IPS-18c (cell line): ENCODE measurements at regions not wholly inside any gene's neighbourhood (a gene's known extent, or its start where the extent isn't known, plus 50 kb on each side); places are given as distances from the start of the nearest gene placed in this dataset.

Experiments used
- H3K4me3 ChIP-seq: 2 replicates; pipeline ENCODE4 v1.7.0; 2013; ENCODE audit warnings: low read depth, mild to moderate bottlenecking, low read length, moderate library complexity; ENCODE audit not compliant: insufficient read depth
- H3K9me3 ChIP-seq: one replicate; pipeline ENCODE4 v1.6.1; 2013; ENCODE audit warnings: mild to moderate bottlenecking, low read length, moderate library complexity; ENCODE audit not compliant: control insufficient read depth, insufficient read depth

DNA sequence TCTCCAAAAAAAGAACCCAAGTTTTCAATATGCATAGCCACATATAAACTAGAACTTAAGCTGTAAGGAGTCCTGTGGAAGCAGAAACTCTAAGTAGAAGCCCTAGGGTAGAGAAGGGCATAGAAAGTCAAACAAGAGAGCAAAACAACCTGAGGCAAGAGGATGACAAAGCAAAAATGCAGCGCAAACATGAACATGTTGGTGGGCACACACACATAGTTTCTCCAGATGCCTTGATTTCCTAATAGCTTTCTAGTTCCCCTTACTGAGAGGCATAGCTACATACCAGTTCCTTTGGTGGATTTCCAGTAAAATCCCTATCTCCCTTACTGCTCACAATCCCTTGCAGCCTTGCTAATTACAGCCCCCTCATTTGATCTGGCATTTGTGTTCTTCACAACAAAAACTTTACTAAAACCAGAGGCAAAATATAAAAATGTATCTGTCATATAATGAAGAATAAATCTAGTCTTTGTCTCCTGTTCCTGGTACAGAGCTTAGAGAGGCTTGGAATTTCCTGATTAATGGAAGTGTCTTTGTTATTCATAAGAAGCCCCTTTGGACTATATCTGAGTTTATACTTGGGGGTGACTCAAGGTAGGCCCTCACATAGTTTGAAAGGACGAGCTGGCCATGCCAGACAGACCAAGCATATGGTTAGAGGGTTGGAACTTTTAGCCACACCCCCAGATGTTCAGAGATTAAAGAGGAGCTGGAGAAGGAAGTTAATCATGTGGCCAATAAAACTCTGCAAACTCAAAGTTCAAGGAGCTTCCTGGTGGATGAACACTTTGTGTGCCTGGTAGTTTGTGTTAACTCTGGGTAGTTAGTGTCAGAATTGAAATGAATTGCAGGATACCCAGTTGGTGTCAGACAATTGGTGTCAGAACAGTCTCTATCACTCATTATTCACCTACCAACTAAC lies 52.7 kb upstream of the ZCCHC13 start:
- Histone ChIP-seq H3K9me3 (no peaks in the 10 kb centered on the region), H3K4me3 (no peak overlapping the region)

DNA sequence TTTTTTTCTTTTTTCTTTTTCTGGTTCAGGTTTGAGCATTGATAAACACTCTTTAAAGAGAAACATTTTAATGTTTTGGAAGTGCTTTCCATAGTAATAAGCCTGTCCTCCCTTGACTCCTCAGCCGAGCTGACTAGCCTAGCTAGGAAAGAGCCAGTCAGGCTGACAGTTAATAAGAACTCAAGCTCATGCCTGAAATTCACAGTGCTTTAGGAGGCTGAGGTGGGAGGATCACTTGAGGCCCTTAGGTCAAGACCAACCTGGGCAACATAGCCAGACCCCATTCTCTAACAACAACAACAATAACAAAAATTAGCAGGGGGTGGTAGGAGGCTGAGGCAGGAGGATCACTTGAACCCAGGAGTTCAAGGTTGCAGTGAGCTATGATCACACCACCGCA lies 53.4 kb upstream of the ZCCHC13 start:
- no peaks in the 10 kb centered on the region for H3K9me3 ChIP-seq
- no peak overlapping the region for H3K4me3 ChIP-seq

DNA sequence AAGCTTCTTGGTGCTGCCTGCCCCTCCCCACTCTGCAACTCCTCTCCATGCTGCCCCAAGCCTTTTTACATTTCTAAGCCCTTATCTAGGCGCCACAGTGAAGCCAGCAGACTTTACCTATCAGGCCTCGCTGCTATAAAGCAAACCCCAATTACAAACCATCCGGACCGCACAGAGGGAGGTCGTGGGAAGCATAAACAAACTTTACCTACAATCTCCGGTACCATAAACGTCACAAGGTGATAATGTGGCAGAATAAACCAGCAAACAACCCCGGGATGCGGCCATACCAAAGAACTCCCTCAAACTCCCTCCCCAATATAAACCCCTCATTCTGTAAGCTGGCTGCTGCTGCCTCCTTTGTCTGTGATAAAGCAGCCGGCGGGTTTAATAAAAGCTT lies 54.0 kb upstream of the ZCCHC13 start:
- no peaks in the 10 kb centered on the region for H3K9me3 ChIP-seq

DNA sequence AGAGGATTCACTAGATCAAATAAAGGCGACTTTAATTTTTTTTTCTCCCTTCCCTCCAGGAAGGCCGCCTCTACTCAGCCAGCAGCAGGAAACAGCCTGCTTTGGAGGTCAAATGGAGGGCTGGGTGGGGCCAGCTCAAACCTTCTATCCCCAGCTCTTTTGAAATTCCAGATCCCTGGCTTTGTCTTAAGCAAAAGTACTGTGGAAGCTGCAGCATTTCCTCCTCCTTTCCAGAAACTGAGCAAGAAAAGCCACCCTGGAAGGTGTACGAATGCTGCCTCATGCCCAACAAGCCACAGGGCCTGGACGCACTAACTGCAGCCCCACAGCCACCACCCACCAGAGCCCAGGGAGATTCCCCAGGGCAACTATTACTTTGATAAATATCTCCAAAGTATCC lies 55.1 kb upstream of the ZCCHC13 start:
- Histone ChIP-seq H3K4me3 (no peak overlapping the region), H3K9me3 (no peaks in the 10 kb centered on the region)

More for the DNA sequence above, 54.0 kb upstream of the ZCCHC13 start:
- no peak overlapping the region for H3K4me3 ChIP-seq

GRCh38 chrX:74246524-74246923 lies 57.5 kb upstream of the ZCCHC13 start:
- Histone ChIP-seq H3K9me3 (no peaks in the 10 kb centered on the region), H3K4me3 (no peak overlapping the region)

GRCh38 chrX:74242484-74243138 lies 61.4 kb upstream of the ZCCHC13 start:
- peaks cover 2% of the 10 kb centered on the region for H3K9me3 ChIP-seq
- H3K4me3 ChIP-seq = no peak overlapping the region

- H3K4me3 ChIP-seq = no peak overlapping the region
- H3K9me3 ChIP-seq = peaks cover 2% of the 10 kb centered on the region
Measured at GRCh38 chrX:74242050-74242449, 61.9 kb upstream of the ZCCHC13 start.

GRCh38 chrX:74238771-74239170 lies 65.2 kb upstream of the ZCCHC13 start:
- peaks cover 2% of the 10 kb centered on the region for H3K9me3 ChIP-seq
- no peak overlapping the region for H3K4me3 ChIP-seq

GRCh38 chrX:74234818-74235217 lies 69.2 kb upstream of the ZCCHC13 start:
- Histone ChIP-seq H3K4me3 (no peak overlapping the region), H3K9me3 (no peaks in the 10 kb centered on the region)

DNA sequence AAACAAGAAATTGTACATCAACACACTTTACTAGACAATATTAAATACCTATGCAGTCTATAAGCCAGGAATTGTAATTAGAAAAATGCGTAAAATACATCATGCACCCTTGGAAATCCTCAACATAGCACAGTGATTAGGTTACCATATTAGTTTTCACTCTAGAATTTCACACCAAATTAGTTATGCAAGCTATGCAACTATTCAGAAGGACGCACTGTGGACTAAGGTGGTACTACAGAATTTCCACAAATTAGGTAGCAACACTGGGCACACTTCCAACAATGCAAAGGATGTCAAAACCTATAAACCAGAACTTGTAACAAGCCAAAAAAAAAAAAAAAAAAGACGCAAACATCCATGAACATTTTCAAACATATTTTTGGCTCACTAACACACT lies 71.1 kb upstream of the ZCCHC13 start:
- Histone ChIP-seq H3K9me3 (no peaks in the 10 kb centered on the region), H3K4me3 (no peak overlapping the region)

DNA sequence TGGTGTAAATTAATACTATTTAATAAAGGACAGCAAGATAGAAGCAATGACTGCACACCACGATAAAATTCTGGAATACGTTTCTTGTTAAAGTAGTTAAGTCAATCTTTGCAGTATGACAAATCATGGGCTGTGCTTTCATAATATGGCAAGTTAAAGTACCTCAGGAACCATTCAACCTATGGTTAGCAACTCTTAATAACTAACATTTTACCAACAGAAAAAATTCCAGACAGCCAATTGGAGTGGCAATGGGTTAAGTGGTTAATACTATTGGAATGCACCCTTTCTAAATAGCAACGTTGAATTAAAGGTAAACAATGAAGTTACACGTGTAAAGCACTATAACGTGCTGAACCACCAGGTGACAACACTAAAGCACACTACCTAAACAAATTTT lies 72.4 kb upstream of the ZCCHC13 start:
- H3K4me3 ChIP-seq = no peak overlapping the region
- H3K9me3 ChIP-seq = no peaks in the 10 kb centered on the region

DNA sequence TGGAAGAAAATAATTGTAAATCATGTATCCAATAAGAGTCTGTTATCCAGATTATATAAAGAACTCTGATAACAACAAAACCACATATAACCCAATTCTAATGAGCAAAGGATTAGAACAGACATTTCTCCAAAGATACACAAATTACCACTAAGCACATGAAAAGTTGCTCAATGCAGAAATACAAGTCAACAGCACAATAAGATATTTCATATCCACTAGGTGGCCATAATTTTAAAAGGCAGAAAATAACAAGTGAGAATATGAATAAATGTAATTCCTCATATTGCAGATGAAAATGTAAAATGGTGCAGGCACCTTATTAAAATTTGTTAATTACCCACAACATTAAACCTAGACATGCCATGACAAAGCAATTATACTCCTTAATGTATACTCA lies 73.9 kb upstream of the ZCCHC13 start:
- H3K9me3 ChIP-seq = no peaks in the 10 kb centered on the region
- no peak overlapping the region for H3K4me3 ChIP-seq

GRCh38 chrX:74225111-74225510 lies 78.9 kb upstream of the ZCCHC13 start:
- H3K4me3 ChIP-seq = no peak overlapping the region
- H3K9me3 ChIP-seq = no peaks in the 10 kb centered on the region

- no peak overlapping the region for H3K4me3 ChIP-seq
- H3K9me3 ChIP-seq = peaks cover 2% of the 10 kb centered on the region
Measured at GRCh38 chrX:74220277-74220676, 83.7 kb upstream of the ZCCHC13 start.

DNA sequence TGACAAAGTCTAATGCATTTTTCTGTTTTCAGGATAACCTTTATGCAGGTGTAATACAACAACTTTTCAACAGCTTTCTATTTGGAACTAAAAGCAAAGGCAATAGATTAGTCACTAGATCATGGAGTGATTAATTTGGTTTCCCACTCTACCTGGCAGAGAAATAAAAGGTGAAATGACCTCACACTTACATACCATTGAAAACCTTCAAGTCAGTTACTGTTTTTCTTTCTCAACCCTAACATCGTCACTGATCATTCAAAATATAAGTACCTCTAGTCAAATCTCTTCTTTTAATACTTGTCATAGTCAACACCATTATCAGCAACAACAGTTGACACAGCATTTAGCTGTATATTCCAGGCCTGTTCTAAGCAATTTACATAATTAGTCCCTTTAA lies 85.1 kb upstream of the ZCCHC13 start:
- H3K4me3 ChIP-seq = no peak overlapping the region

GRCh38 chrX:74216421-74216820 lies 87.6 kb upstream of the ZCCHC13 start:
- Histone ChIP-seq H3K4me3 (no peak overlapping the region), H3K9me3 (peaks cover 4% of the 10 kb centered on the region)

More for the DNA sequence above, 85.1 kb upstream of the ZCCHC13 start:
- peaks cover 2% of the 10 kb centered on the region for H3K9me3 ChIP-seq

DNA sequence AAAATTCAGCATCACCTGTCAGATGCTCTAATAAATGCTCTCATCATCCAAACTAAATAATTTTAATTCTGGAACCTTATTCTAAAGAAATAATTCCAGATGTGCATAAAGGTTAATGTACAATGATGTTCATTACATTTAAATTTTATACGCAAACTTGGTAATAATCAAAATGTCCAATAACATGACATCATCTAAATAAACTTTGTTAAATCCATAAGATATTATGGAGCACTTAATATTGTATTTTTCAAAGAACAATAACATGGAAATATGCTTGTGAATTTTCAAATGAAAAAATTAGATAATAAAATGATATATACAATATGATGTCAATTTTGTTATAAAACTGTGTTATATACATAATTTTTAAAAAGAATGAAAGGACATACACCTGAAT lies 92.1 kb upstream of the ZCCHC13 start:
- H3K4me3 ChIP-seq = no peak overlapping the region
- peaks cover 2% of the 10 kb centered on the region for H3K9me3 ChIP-seq

- peaks cover 2% of the 10 kb centered on the region for H3K9me3 ChIP-seq
- no peak overlapping the region for H3K4me3 ChIP-seq
Measured at GRCh38 chrX:74207539-74207938, 96.4 kb upstream of the ZCCHC13 start.
